ENCODE measurements at regions not wholly inside any gene's neighbourhood (a gene's known extent, or its start where the extent isn't known, plus 50 kb on each side); places are given as distances from the start of the nearest gene placed in this dataset.

DNA sequence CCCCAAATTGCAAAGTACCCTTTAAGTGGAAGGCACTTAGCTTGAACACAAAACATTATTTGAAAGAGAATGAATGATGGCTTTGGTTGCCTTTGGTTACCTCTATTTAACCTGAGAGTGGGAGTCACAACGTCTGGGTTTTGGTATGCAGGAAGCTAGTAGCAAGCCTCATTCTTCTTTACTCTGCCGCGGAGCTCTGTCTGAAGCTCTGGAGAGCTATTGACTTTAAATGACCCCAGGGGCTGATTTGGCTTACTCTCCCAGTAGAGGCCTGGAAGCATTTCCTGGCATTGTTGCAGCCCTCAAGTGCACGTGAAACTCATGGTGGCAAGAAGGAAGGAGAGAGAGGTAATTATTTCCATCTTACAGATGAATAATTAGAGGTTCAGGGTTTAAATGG, 81.8 kb upstream of the MAGEA4 start:
- H3K36me3 ChIP-seq (ENCODE audit: control insufficient read depth, insufficient read depth, low read length), result no peaks in the 10 kb centered on the region
- DNase-seq (ENCODE audit: low read depth), result no peak
- TF ChIP-seq, protein P1, sequence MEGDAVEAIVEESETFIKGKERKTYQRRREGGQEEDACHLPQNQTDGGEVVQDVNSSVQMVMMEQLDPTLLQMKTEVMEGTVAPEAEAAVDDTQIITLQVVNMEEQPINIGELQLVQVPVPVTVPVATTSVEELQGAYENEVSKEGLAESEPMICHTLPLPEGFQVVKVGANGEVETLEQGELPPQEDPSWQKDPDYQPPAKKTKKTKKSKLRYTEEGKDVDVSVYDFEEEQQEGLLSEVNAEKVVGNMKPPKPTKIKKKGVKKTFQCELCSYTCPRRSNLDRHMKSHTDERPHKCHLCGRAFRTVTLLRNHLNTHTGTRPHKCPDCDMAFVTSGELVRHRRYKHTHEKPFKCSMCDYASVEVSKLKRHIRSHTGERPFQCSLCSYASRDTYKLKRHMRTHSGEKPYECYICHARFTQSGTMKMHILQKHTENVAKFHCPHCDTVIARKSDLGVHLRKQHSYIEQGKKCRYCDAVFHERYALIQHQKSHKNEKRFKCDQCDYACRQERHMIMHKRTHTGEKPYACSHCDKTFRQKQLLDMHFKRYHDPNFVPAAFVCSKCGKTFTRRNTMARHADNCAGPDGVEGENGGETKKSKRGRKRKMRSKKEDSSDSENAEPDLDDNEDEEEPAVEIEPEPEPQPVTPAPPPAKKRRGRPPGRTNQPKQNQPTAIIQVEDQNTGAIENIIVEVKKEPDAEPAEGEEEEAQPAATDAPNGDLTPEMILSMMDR (IDR thresholded peaks at IDR 0.05; ENCODE audit: insufficient read depth, low read length, severe bottlenecking), result no peak
- FAIRE-seq, result no peak
- no peaks in the 10 kb centered on the region for H3K27me3 ChIP-seq (ENCODE audit: control insufficient read depth, insufficient read depth, low read length)
- H3K4me3 ChIP-seq (ENCODE audit: low read depth, low read length), result no peak overlapping the region

- H3K4me3 ChIP-seq (ENCODE audit: low read depth, low read length), result no peak overlapping the region
- no peaks in the 10 kb centered on the region for H3K27me3 ChIP-seq (ENCODE audit: control insufficient read depth, insufficient read depth, low read length)
- TF ChIP-seq, protein P1 (IDR thresholded peaks at IDR 0.05; ENCODE audit: insufficient read depth, low read length, severe bottlenecking), result no peak
- DNase-seq (ENCODE audit: low read depth) (no peak), FAIRE-seq (no peak)
- H3K36me3 ChIP-seq (ENCODE audit: control insufficient read depth, insufficient read depth, low read length), result no peaks in the 10 kb centered on the region
These were observed 60.4 kb upstream of the MAGEA4 start for GRCh38 chrX:151852294-151852693.

GRCh38 chrX:151854726-151855495, 57.8 kb upstream of the MAGEA4 start:
- H3K4me3 ChIP-seq (ENCODE audit: low read depth, low read length), result no peak overlapping the region
- H3K27me3 ChIP-seq (ENCODE audit: control insufficient read depth, insufficient read depth, low read length), result no peaks in the 10 kb centered on the region
- no peaks in the 10 kb centered on the region for H3K36me3 ChIP-seq (ENCODE audit: control insufficient read depth, insufficient read depth, low read length)
- TF ChIP-seq, protein P1 (IDR thresholded peaks at IDR 0.05; ENCODE audit: insufficient read depth, low read length, severe bottlenecking), result no peak
- DNase-seq (ENCODE audit: low read depth) (no peak), FAIRE-seq (no peak)

DNA sequence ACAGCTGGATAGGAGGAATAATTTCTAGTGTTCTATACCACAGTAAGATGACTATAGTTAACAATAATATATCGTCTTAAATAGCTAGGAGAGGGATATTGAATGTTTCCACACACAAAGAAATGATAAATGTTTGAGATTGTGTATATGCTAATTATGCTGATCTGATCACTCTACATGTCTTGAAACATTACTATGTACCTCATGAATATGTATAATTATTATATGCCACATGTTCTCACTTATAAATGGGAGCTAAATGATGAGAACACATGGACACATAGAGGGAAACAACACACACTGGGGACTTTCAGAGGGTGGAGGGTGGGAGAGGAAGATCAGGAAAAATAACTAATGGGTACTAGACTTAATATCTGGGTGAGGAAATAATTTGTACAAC, 53.2 kb upstream of the MAGEA4 start:
- TF ChIP-seq, protein P1 (IDR thresholded peaks at IDR 0.05; ENCODE audit: insufficient read depth, low read length, severe bottlenecking), result no peak
- DNase-seq (ENCODE audit: low read depth), result no peak
- Histone ChIP-seq H3K4me3 (ENCODE audit: low read depth, low read length) (no peak overlapping the region), H3K27me3 (ENCODE audit: control insufficient read depth, insufficient read depth, low read length) (no peaks in the 10 kb centered on the region), H3K36me3 (ENCODE audit: control insufficient read depth, insufficient read depth, low read length) (no peaks in the 10 kb centered on the region)
- FAIRE-seq, result no peak

DNA sequence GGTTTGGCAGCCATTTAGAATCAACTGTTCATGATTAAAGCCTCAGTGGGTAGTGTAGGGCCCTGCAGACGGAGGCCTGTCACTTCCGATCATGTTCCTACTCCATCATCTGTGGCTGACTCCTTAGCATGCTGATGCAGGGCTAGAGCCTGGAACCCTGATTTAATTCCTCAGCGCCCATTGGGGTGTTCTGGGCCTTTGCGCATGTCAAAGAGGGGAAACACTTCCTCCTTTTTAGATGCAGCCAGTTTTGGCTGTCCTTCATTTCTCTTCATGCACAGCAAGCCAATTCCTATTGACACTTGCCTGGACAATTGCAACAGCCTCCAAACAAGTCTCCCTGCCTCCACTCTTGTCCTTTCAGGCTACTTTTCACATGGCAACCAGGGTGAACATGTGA, 51.9 kb upstream of the MAGEA4 start:
- TF ChIP-seq, protein P1 (IDR thresholded peaks at IDR 0.05; ENCODE audit: insufficient read depth, low read length, severe bottlenecking), result no peak
- no peak overlapping the region for H3K4me3 ChIP-seq (ENCODE audit: low read depth, low read length)
- no peaks in the 10 kb centered on the region for H3K27me3 ChIP-seq (ENCODE audit: control insufficient read depth, insufficient read depth, low read length)
- DNase-seq (ENCODE audit: low read depth) (no peak), FAIRE-seq (no peak)
- no peaks in the 10 kb centered on the region for H3K36me3 ChIP-seq (ENCODE audit: control insufficient read depth, insufficient read depth, low read length)

Measured in bronchial epithelial cell (primary cell).